HEK293T (cell line): ENCODE measurements at regions not wholly inside any gene's neighbourhood (a gene's known extent, or its start where the extent isn't known, plus 50 kb on each side); places are given as distances from the start of the nearest gene placed in this dataset.

Experiments used
- ARNT ChIP-seq: fragments of 450-650 bp; IDR thresholded peaks from 2 replicates; pipeline ENCODE4 v1.6.1; 2017; ENCODE audit warnings: mild to moderate bottlenecking
- BHLHE40 ChIP-seq: fragments of 450-650 bp; IDR thresholded peaks from 2 replicates; pipeline ENCODE4 v1.6.1; 2016; ENCODE audit warnings: mild to moderate bottlenecking, moderate library complexity, borderline replicate concordance
- ELF4 ChIP-seq: fragments of 450-650 bp; IDR thresholded peaks from 2 replicates; pipeline ENCODE4 v1.6.1; 2017; ENCODE audit warnings: antibody characterized with exemption
- FOXA1 ChIP-seq: fragments of 450-650 bp; IDR thresholded peaks from 2 replicates; pipeline ENCODE4 v1.6.1; 2016; ENCODE audit warnings: mild to moderate bottlenecking
- FOXK2 ChIP-seq: fragments of 450-650 bp; IDR thresholded peaks from 2 replicates; pipeline ENCODE4 v1.6.1; 2016; ENCODE audit warnings: mild to moderate bottlenecking
- FOXM1 ChIP-seq: fragments of 450-650 bp; IDR thresholded peaks from 2 replicates; pipeline ENCODE4 v1.6.1; 2017; ENCODE audit warnings: mild to moderate bottlenecking, borderline replicate concordance
- HDGF ChIP-seq: fragments of 450-650 bp; IDR thresholded peaks from 2 replicates; pipeline ENCODE4 v1.6.1; 2017; ENCODE audit warnings: antibody characterized with exemption, borderline replicate concordance
- L3MBTL2 ChIP-seq: fragments of 450-650 bp; conservative IDR thresholded peaks from 2 replicates; pipeline ENCODE4 v1.6.1; 2016; ENCODE audit warnings: mild to moderate bottlenecking
- LEF1 ChIP-seq: fragments of 450-650 bp; IDR thresholded peaks from 2 replicates; pipeline ENCODE4 v1.6.1; 2017; ENCODE audit warnings: mild to moderate bottlenecking, borderline replicate concordance
- NFRKB ChIP-seq: fragments of 450-650 bp; IDR thresholded peaks from 2 replicates; pipeline ENCODE4 v1.6.1; 2016; ENCODE audit warnings: mild to moderate bottlenecking, moderate library complexity
- SP1 ChIP-seq: fragments of 450-650 bp; IDR thresholded peaks from 2 replicates; pipeline ENCODE4 v1.6.1; 2017
- SUZ12 ChIP-seq: fragments of 450-650 bp; IDR thresholded peaks from 2 replicates; pipeline ENCODE4 v1.6.1; 2016; ENCODE audit warnings: mild to moderate bottlenecking
- TARDBP ChIP-seq: fragments of 450-650 bp; IDR thresholded peaks from 2 replicates; pipeline ENCODE4 v1.6.1; 2016

DNA sequence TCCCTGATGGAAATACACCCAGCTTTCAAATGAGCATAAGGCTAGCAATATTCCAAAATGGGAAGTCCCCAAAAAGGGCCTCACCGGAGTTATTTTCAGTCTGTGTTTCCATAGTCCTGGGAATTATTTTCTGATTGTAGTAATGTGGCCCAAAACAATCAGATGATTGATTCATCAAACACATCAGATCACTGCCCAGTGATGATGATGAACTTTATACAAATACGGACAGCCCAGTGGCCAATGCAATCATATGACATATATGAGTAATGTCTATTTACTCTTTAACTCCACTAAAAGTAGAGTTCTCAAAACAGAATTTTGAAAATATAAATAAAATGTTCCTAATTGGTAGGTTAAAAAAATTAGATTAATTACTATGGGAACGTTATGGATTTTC lies 467.8 kb downstream of the ZNF608 start:
- TF ChIP-seq LEF1 (no peak), BHLHE40 (no peak), FOXA1 (no peak), SUZ12 (no peak), FOXK2 (no peak), FOXM1 (no peak), ELF4 (no peak), HDGF (no peak), NFRKB (no peak), TARDBP (no peak), SP1 (no peak), L3MBTL2 (no peak), ARNT (no peak)
